ENCODE measurements at regions not wholly inside any gene's neighbourhood (a gene's known extent, or its start where the extent isn't known, plus 50 kb on each side); places are given as distances from the start of the nearest gene placed in this dataset.
A peak's percentile ranks its signal among the peaks of the same experiment; 100 is the strongest.

- H3K27me3 ChIP-seq (replicated peaks; ENCODE audit: control insufficient read depth, insufficient read depth, low read length), result no peaks in the 10 kb centered on the region
- no peak for DNase-seq (ENCODE audit: low read depth)
- no peaks in the 10 kb centered on the region for H3K36me3 ChIP-seq (ENCODE audit: control insufficient read depth, insufficient read depth, low read length, severe bottlenecking)
- H3K4me1 ChIP-seq (ENCODE audit: control insufficient read depth, insufficient read depth, low read length), result peaks cover 17% of the 10 kb centered on the region
- H3K9me3 ChIP-seq (ENCODE audit: control insufficient read depth, low read length), result no peaks in the 10 kb centered on the region
- H3K9ac ChIP-seq (ENCODE audit: low read length), result no peak overlapping the region
- H3K4me3 ChIP-seq (ENCODE audit: low read length), result no peak overlapping the region
Observed at GRCh38 chr9:84179531-84179930, 161.0 kb downstream of the SLC28A3 start.

GRCh38 chr9:84187090-84187489, 153.5 kb downstream of the SLC28A3 start:
- Histone ChIP-seq H3K9ac (ENCODE audit: low read length) (no peak overlapping the region), H3K4me1 (ENCODE audit: control insufficient read depth, insufficient read depth, low read length) (peaks cover 11% of the 10 kb centered on the region), H3K4me3 (ENCODE audit: low read length) (no peak overlapping the region), H3K36me3 (ENCODE audit: control insufficient read depth, insufficient read depth, low read length, severe bottlenecking) (no peaks in the 10 kb centered on the region), H3K27me3 (replicated peaks; ENCODE audit: control insufficient read depth, insufficient read depth, low read length) (peaks cover 7% of the 10 kb centered on the region), H3K9me3 (ENCODE audit: control insufficient read depth, low read length) (no peaks in the 10 kb centered on the region)
- no peak for DNase-seq (ENCODE audit: low read depth)

- H3K4me3 ChIP-seq (ENCODE audit: low read length), result no peak overlapping the region
- H3K9me3 ChIP-seq (ENCODE audit: control insufficient read depth, low read length), result peaks cover 10% of the 10 kb centered on the region
- peaks cover 13% of the 10 kb centered on the region for H3K27me3 ChIP-seq (replicated peaks; ENCODE audit: control insufficient read depth, insufficient read depth, low read length)
- no peak overlapping the region for H3K9ac ChIP-seq (ENCODE audit: low read length)
- peaks cover 13% of the 10 kb centered on the region for H3K4me1 ChIP-seq (ENCODE audit: control insufficient read depth, insufficient read depth, low read length)
- DNase-seq (ENCODE audit: low read depth), result no peak
- no peaks in the 10 kb centered on the region for H3K36me3 ChIP-seq (ENCODE audit: control insufficient read depth, insufficient read depth, low read length, severe bottlenecking)
Observed at GRCh38 chr9:84189904-84190303, 150.7 kb downstream of the SLC28A3 start.

- no peaks in the 10 kb centered on the region for H3K36me3 ChIP-seq (ENCODE audit: control insufficient read depth, insufficient read depth, low read length, severe bottlenecking)
- no peak for DNase-seq (ENCODE audit: low read depth)
- peaks cover 13% of the 10 kb centered on the region for H3K27me3 ChIP-seq (replicated peaks; ENCODE audit: control insufficient read depth, insufficient read depth, low read length)
- no peak overlapping the region for H3K9ac ChIP-seq (ENCODE audit: low read length)
- peaks cover 10% of the 10 kb centered on the region for H3K9me3 ChIP-seq (ENCODE audit: control insufficient read depth, low read length)
- H3K4me1 ChIP-seq (ENCODE audit: control insufficient read depth, insufficient read depth, low read length), result peaks cover 13% of the 10 kb centered on the region
- H3K4me3 ChIP-seq (ENCODE audit: low read length), result no peak overlapping the region
Observed at GRCh38 chr9:84190411-84190810, 150.1 kb downstream of the SLC28A3 start.

- Histone ChIP-seq H3K9me3 (ENCODE audit: control insufficient read depth, low read length) (no peaks in the 10 kb centered on the region), H3K27me3 (replicated peaks; ENCODE audit: control insufficient read depth, insufficient read depth, low read length) (peaks cover 20% of the 10 kb centered on the region), H3K4me3 (ENCODE audit: low read length) (no peak overlapping the region), H3K4me1 (ENCODE audit: control insufficient read depth, insufficient read depth, low read length) (no peaks in the 10 kb centered on the region), H3K36me3 (ENCODE audit: control insufficient read depth, insufficient read depth, low read length, severe bottlenecking) (no peaks in the 10 kb centered on the region), H3K9ac (ENCODE audit: low read length) (no peak overlapping the region)
- no peak for DNase-seq (ENCODE audit: low read depth)
Observed at GRCh38 chr9:84206801-84207370, 133.7 kb downstream of the SLC28A3 start.

- H3K4me1 ChIP-seq (ENCODE audit: control insufficient read depth, insufficient read depth, low read length), result no peaks in the 10 kb centered on the region
- peak; percentile 25 for DNase-seq (ENCODE audit: low read depth)
- H3K36me3 ChIP-seq (ENCODE audit: control insufficient read depth, insufficient read depth, low read length, severe bottlenecking), result no peaks in the 10 kb centered on the region
- H3K9me3 ChIP-seq (ENCODE audit: control insufficient read depth, low read length), result no peaks in the 10 kb centered on the region
- H3K9ac ChIP-seq (ENCODE audit: low read length), result no peak overlapping the region
- H3K4me3 ChIP-seq (ENCODE audit: low read length), result no peak overlapping the region
- H3K27me3 ChIP-seq (replicated peaks; ENCODE audit: control insufficient read depth, insufficient read depth, low read length), result peaks cover 20% of the 10 kb centered on the region
Observed at GRCh38 chr9:84207491-84207951, 133.0 kb downstream of the SLC28A3 start.

- H3K36me3 ChIP-seq (ENCODE audit: control insufficient read depth, insufficient read depth, low read length, severe bottlenecking), result no peaks in the 10 kb centered on the region
- H3K27me3 ChIP-seq (replicated peaks; ENCODE audit: control insufficient read depth, insufficient read depth, low read length), result no peaks in the 10 kb centered on the region
- no peak for DNase-seq (ENCODE audit: low read depth)
- H3K4me3 ChIP-seq (ENCODE audit: low read length), result no peak overlapping the region
- H3K9ac ChIP-seq (ENCODE audit: low read length), result no peak overlapping the region
- no peaks in the 10 kb centered on the region for H3K4me1 ChIP-seq (ENCODE audit: control insufficient read depth, insufficient read depth, low read length)
- no peaks in the 10 kb centered on the region for H3K9me3 ChIP-seq (ENCODE audit: control insufficient read depth, low read length)
Observed at GRCh38 chr9:84212246-84212645, 128.3 kb downstream of the SLC28A3 start.

- Histone ChIP-seq H3K4me1 (ENCODE audit: control insufficient read depth, insufficient read depth, low read length) (no peaks in the 10 kb centered on the region), H3K27me3 (replicated peaks; ENCODE audit: control insufficient read depth, insufficient read depth, low read length) (peaks cover 7% of the 10 kb centered on the region), H3K36me3 (ENCODE audit: control insufficient read depth, insufficient read depth, low read length, severe bottlenecking) (no peaks in the 10 kb centered on the region), H3K4me3 (ENCODE audit: low read length) (no peak overlapping the region), H3K9ac (ENCODE audit: low read length) (no peak overlapping the region), H3K9me3 (ENCODE audit: control insufficient read depth, low read length) (no peaks in the 10 kb centered on the region)
- DNase-seq (ENCODE audit: low read depth), result no peak
Observed at GRCh38 chr9:84212982-84213381, 127.6 kb downstream of the SLC28A3 start.

GRCh38 chr9:84216151-84216550, 124.4 kb downstream of the SLC28A3 start:
- no peaks in the 10 kb centered on the region for H3K9me3 ChIP-seq (ENCODE audit: control insufficient read depth, low read length)
- no peak overlapping the region for H3K4me3 ChIP-seq (ENCODE audit: low read length)
- no peaks in the 10 kb centered on the region for H3K4me1 ChIP-seq (ENCODE audit: control insufficient read depth, insufficient read depth, low read length)

GRCh38 chr9:84218322-84218721, 122.2 kb downstream of the SLC28A3 start:
- Histone ChIP-seq H3K9ac (ENCODE audit: low read length) (no peak overlapping the region), H3K27me3 (replicated peaks; ENCODE audit: control insufficient read depth, insufficient read depth, low read length) (peaks cover 21% of the 10 kb centered on the region), H3K4me1 (ENCODE audit: control insufficient read depth, insufficient read depth, low read length) (no peaks in the 10 kb centered on the region), H3K4me3 (ENCODE audit: low read length) (no peak overlapping the region), H3K36me3 (ENCODE audit: control insufficient read depth, insufficient read depth, low read length, severe bottlenecking) (no peaks in the 10 kb centered on the region), H3K9me3 (ENCODE audit: control insufficient read depth, low read length) (peaks cover 9% of the 10 kb centered on the region)
- no peak for DNase-seq (ENCODE audit: low read depth)

More at GRCh38 chr9:84216151-84216550, 124.4 kb downstream of the SLC28A3 start:
- Histone ChIP-seq H3K9ac (ENCODE audit: low read length) (no peak overlapping the region), H3K27me3 (replicated peaks; ENCODE audit: control insufficient read depth, insufficient read depth, low read length) (peaks cover 19% of the 10 kb centered on the region), H3K36me3 (ENCODE audit: control insufficient read depth, insufficient read depth, low read length, severe bottlenecking) (no peaks in the 10 kb centered on the region)
- no peak for DNase-seq (ENCODE audit: low read depth)

- no peak overlapping the region for H3K9ac ChIP-seq (ENCODE audit: low read length)
- peaks cover 4% of the 10 kb centered on the region for H3K27me3 ChIP-seq (replicated peaks; ENCODE audit: control insufficient read depth, insufficient read depth, low read length)
- H3K4me3 ChIP-seq (ENCODE audit: low read length), result no peak overlapping the region
- peaks cover 9% of the 10 kb centered on the region for H3K9me3 ChIP-seq (ENCODE audit: control insufficient read depth, low read length)
- no peak for DNase-seq (ENCODE audit: low read depth)
- H3K36me3 ChIP-seq (ENCODE audit: control insufficient read depth, insufficient read depth, low read length, severe bottlenecking), result no peaks in the 10 kb centered on the region
- H3K4me1 ChIP-seq (ENCODE audit: control insufficient read depth, insufficient read depth, low read length), result peaks cover 8% of the 10 kb centered on the region
Observed at GRCh38 chr9:84224246-84224645, 116.3 kb downstream of the SLC28A3 start.
